Fibroblast of lung (primary cell): ENCODE measurements at regions not wholly inside any gene's neighbourhood (a gene's known extent, or its start where the extent isn't known, plus 50 kb on each side); places are given as distances from the start of the nearest gene placed in this dataset.

Source experiments
- DNase-seq, 2 donors: peaks; one replicate each; pipeline versions ENCODE4 v3.0.0 to v3.0.0-alpha.2; 2010; ENCODE audit warnings: low read depth in 2 of 2
- H2AFZ ChIP-seq: 2 replicates; pipeline ENCODE4 v1.5.1; 2012; ENCODE audit warnings: low read length, control low read depth, inconsistent platforms
- H3K27ac ChIP-seq: 2 replicates; pipeline ENCODE4 v1.5.1; 2011; ENCODE audit warnings: low read length, control low read depth; ENCODE audit not compliant: insufficient read depth
- H3K27me3 ChIP-seq: 2 replicates; pipeline ENCODE4 v1.5.1; 2011; ENCODE audit warnings: mild to moderate bottlenecking, low read length; ENCODE audit not compliant: control insufficient read depth, insufficient read depth
- H3K36me3 ChIP-seq: 2 replicates; pipeline ENCODE4 v1.5.1; 2011; ENCODE audit warnings: low read length; ENCODE audit not compliant: control insufficient read depth, insufficient read depth
- H3K4me1 ChIP-seq: 2 replicates; pipeline ENCODE4 v1.5.1; 2011; ENCODE audit warnings: low read length; ENCODE audit not compliant: control insufficient read depth, insufficient read depth; ENCODE audit errors: extremely low read depth
- H3K4me2 ChIP-seq: 2 replicates; pipeline ENCODE4 v1.5.1; 2011; ENCODE audit warnings: low read length, control low read depth; ENCODE audit not compliant: insufficient read depth; ENCODE audit errors: extremely low read depth
- H3K4me3 ChIP-seq, 4 experiments: fragments of 200-600 bp in 1 of 4; sonication (generic) in 1 of 4; replicated peaks in 1 of 4; 2 replicates each; pipeline ENCODE4 v1.5.1; 2011 to 2016; ENCODE audit warnings: low read length in 4 of 4, low read depth in 3 of 4, mild to moderate bottlenecking in 3 of 4, control low read depth in 2 of 4, inconsistent platforms in 1 of 4, mixed read lengths in 1 of 4; ENCODE audit not compliant: insufficient read depth in 1 of 4; ENCODE audit errors: control extremely low read depth in 1 of 4
- H3K79me2 ChIP-seq: 2 replicates; pipeline ENCODE4 v1.5.1; 2012; ENCODE audit warnings: mild to moderate bottlenecking, low read length, inconsistent platforms; ENCODE audit not compliant: control insufficient read depth, insufficient read depth
- H3K9ac ChIP-seq: 2 replicates; pipeline ENCODE4 v1.5.1; 2011; ENCODE audit warnings: mild to moderate bottlenecking, low read length, control low read depth; ENCODE audit not compliant: insufficient read depth
- H3K9me3 ChIP-seq: 2 replicates; pipeline ENCODE4 v1.5.1; 2012; ENCODE audit warnings: low read depth, low read length; ENCODE audit not compliant: control insufficient read depth, insufficient read depth
- H4K20me1 ChIP-seq: 2 replicates; pipeline ENCODE4 v1.5.1; 2011; ENCODE audit warnings: low read length; ENCODE audit not compliant: control insufficient read depth, insufficient read depth; ENCODE audit errors: extremely low read depth
- EZH2 ChIP-seq: IDR thresholded peaks from 2 replicates; pipeline ENCODE4 v1.5.1; 2012; ENCODE audit warnings: low read length, control low read depth, mild to moderate bottlenecking; ENCODE audit errors: missing control alignments
- TF ChIP-seq, protein P1 (sequence below), 2 donors: IDR thresholded peaks in 1 of 2; conservative IDR thresholded peaks in 1 of 2; 1 replicate in 1 of 2; 2 replicates in 1 of 2; pipeline ENCODE4 v1.5.1; 2011 to 2012; ENCODE audit warnings: low read length in 2 of 2, control low read depth in 1 of 2, inconsistent platforms in 1 of 2, low read depth in 1 of 2, mild to moderate bottlenecking in 1 of 2

DNA sequence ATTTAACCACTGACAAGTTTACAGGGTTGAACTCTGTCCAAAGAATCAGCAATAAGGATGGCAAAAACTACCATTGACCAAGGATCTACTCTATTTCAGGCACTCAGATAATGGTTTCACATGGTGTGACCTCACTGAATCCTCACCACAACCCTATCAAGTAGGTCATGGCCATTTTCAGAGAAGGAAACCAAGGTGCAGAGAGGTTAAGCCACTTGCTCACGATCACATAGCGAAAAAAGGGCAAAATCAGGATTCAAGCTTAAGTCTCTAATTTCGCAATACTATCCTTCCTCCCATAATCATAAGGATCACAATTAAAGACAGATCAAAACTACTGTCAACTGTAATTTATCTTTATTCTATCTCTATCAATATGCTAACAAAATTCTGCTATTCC, 191.0 kb upstream of the AFF2 start:
- DNase-seq: no peak

DNA sequence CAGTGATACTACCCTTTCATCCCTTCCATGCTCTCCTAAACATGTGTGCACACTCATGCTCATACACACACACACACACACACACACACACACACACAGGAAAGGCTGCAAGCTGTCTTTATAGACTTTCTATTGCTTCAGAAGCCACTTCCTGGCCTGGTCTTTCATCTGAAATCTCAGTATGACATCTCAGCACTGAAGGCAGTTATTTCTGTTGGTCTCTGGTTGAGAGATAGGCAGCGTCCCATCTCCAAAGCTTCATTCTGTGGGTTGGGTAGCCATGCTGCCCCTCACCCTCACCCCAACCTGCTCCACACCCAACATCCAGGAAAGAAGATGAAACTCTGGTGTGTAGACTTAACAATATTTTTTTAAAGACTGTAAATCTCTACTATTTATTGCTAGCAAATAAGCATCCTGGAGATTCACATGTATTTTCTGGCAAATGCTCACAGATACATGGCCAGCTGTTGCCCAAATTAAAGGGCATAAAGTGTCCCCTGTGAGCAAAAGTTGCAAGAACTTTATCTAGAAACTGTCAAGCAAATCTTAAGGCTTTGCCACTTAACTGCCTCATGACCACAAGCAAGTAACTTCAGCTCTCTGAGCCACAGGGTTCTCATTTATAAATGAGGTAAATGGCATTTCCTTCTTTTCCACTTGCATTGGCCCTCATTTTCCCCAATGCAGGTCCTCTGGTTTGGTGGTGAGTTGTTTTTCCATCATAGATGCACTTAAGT, 189.8 kb upstream of the AFF2 start:
- no peak overlapping the region for H3K4me3 ChIP-seq
- DNase-seq: no peak
- H3K4me2 ChIP-seq: no peak overlapping the region
- H3K9me3 ChIP-seq: no peaks in the 10 kb centered on the region
- no peaks in the 10 kb centered on the region for H4K20me1 ChIP-seq
- H3K27me3 ChIP-seq: no peaks in the 10 kb centered on the region
- H2AFZ ChIP-seq: no peak overlapping the region
- H3K79me2 ChIP-seq: no peaks in the 10 kb centered on the region
- H3K27ac ChIP-seq: no peak overlapping the region
- TF ChIP-seq, protein P1, sequence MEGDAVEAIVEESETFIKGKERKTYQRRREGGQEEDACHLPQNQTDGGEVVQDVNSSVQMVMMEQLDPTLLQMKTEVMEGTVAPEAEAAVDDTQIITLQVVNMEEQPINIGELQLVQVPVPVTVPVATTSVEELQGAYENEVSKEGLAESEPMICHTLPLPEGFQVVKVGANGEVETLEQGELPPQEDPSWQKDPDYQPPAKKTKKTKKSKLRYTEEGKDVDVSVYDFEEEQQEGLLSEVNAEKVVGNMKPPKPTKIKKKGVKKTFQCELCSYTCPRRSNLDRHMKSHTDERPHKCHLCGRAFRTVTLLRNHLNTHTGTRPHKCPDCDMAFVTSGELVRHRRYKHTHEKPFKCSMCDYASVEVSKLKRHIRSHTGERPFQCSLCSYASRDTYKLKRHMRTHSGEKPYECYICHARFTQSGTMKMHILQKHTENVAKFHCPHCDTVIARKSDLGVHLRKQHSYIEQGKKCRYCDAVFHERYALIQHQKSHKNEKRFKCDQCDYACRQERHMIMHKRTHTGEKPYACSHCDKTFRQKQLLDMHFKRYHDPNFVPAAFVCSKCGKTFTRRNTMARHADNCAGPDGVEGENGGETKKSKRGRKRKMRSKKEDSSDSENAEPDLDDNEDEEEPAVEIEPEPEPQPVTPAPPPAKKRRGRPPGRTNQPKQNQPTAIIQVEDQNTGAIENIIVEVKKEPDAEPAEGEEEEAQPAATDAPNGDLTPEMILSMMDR (conservative IDR thresholded peaks at IDR 0.05 in 1 of 2, IDR thresholded peaks at IDR 0.05 in 1 of 2; ENCODE audit: low read depth in 1 of 2, low read length in 2 of 2): no peak
- no peak for TF ChIP-seq EZH2
- no peaks in the 10 kb centered on the region for H3K4me1 ChIP-seq
- no peaks in the 10 kb centered on the region for H3K36me3 ChIP-seq
- H3K9ac ChIP-seq: no peak overlapping the region

More for the DNA sequence above, 191.0 kb upstream of the AFF2 start:
- H3K4me1 ChIP-seq: no peaks in the 10 kb centered on the region
- H3K9ac ChIP-seq: no peak overlapping the region
- H3K27me3 ChIP-seq: no peaks in the 10 kb centered on the region
- no peaks in the 10 kb centered on the region for H3K9me3 ChIP-seq
- H4K20me1 ChIP-seq: no peaks in the 10 kb centered on the region
- H2AFZ ChIP-seq: no peak overlapping the region
- TF ChIP-seq, protein P1 (conservative IDR thresholded peaks at IDR 0.05 in 1 of 2, IDR thresholded peaks at IDR 0.05 in 1 of 2; ENCODE audit: low read depth in 1 of 2, low read length in 2 of 2): no peak
- no peak for TF ChIP-seq EZH2
- H3K79me2 ChIP-seq: no peaks in the 10 kb centered on the region
- no peak overlapping the region for H3K4me3 ChIP-seq
- H3K36me3 ChIP-seq: no peaks in the 10 kb centered on the region
- H3K27ac ChIP-seq: no peak overlapping the region
- H3K4me2 ChIP-seq: no peak overlapping the region

DNA sequence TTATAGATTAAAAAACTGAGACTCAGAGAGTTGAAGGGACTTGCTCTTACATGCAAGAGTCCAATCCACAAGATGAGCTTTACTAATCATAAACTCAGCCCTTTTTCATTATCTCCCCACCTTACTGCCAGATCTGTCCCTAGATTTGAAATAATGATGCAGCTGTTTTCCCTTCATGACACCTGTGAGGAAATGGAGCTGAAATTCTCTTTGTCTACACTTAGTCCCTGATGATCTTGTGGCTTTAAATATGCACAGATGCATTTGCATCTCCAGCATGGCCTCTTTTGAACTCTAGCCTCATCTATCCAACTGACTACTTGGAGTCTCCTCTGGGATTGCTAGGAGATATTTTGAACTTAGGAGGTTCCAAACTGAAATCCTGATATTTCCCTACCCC, 188.9 kb upstream of the AFF2 start:
- no peak overlapping the region for H3K4me2 ChIP-seq
- H3K36me3 ChIP-seq: no peaks in the 10 kb centered on the region
- H2AFZ ChIP-seq: no peak overlapping the region
- no peaks in the 10 kb centered on the region for H3K27me3 ChIP-seq
- no peak for DNase-seq
- H3K4me1 ChIP-seq: no peaks in the 10 kb centered on the region
- no peak for TF ChIP-seq EZH2
- TF ChIP-seq, protein P1 (conservative IDR thresholded peaks at IDR 0.05 in 1 of 2, IDR thresholded peaks at IDR 0.05 in 1 of 2; ENCODE audit: low read depth in 1 of 2, low read length in 2 of 2): no peak
- no peaks in the 10 kb centered on the region for H4K20me1 ChIP-seq
- H3K9ac ChIP-seq: no peak overlapping the region
- no peak overlapping the region for H3K27ac ChIP-seq
- no peak overlapping the region for H3K4me3 ChIP-seq
- H3K9me3 ChIP-seq: no peaks in the 10 kb centered on the region
- no peaks in the 10 kb centered on the region for H3K79me2 ChIP-seq
